GM12892 (cell line): ENCODE measurements at regions not wholly inside any gene's neighbourhood (a gene's known extent, or its start where the extent isn't known, plus 50 kb on each side); places are given as distances from the start of the nearest gene placed in this dataset.

Source experiments
- POLR2A ChIP-seq: IDR thresholded peaks from 2 replicates; pipeline ENCODE4 v1.6.1; 2011; ENCODE audit warnings: low read depth, low read length, control low read depth
- POLR2AphosphoS5 ChIP-seq: IDR thresholded peaks from 2 replicates; pipeline ENCODE4 v1.6.1; 2011; ENCODE audit warnings: low read depth, low read length, control low read depth
- TAF1 ChIP-seq: IDR thresholded peaks from 2 replicates; pipeline ENCODE4 v1.6.1; 2011; ENCODE audit warnings: low read depth, mild to moderate bottlenecking, control low read depth, low read length, borderline replicate concordance

- TF ChIP-seq POLR2A (no peak), POLR2AphosphoS5 (no peak), TAF1 (no peak)
These were observed 188.7 kb upstream of the RAD23B start for GRCh38 chr9:107094370-107094769.
